GM12873 (cell line): ENCODE measurements at regions not wholly inside any gene's neighbourhood (a gene's known extent, or its start where the extent isn't known, plus 50 kb on each side); places are given as distances from the start of the nearest gene placed in this dataset.

Experiments used
- CTCF ChIP-seq: IDR thresholded peaks from 2 replicates; pipeline ENCODE4 v1.5.1; 2012; ENCODE audit warnings: low read depth, mild to moderate bottlenecking, moderate library complexity, low read length, control low read depth; ENCODE audit not compliant: insufficient read depth; ENCODE audit errors: missing control alignments

- no peak for TF ChIP-seq CTCF
These were observed 332.2 kb upstream of the PLXNA2 start for GRCh38 chr1:208576425-208576824.

- TF ChIP-seq CTCF, result no peak
These were observed 333.3 kb upstream of the PLXNA2 start for GRCh38 chr1:208577381-208577905.

- no peak for TF ChIP-seq CTCF
These were observed 337.0 kb upstream of the PLXNA2 start for GRCh38 chr1:208581209-208581608.

- TF ChIP-seq CTCF, result no peak
These were observed 337.5 kb upstream of the PLXNA2 start for GRCh38 chr1:208581667-208582066.

GRCh38 chr1:208584167-208584755 lies 340.1 kb upstream of the PLXNA2 start:
- TF ChIP-seq CTCF, result no peak

- TF ChIP-seq CTCF, result no peak
These were observed 342.9 kb upstream of the PLXNA2 start for GRCh38 chr1:208587110-208587509.

- no peak for TF ChIP-seq CTCF
These were observed 349.3 kb upstream of the PLXNA2 start for GRCh38 chr1:208593306-208594006.
